ENCODE measurements at regions not wholly inside any gene's neighbourhood (a gene's known extent, or its start where the extent isn't known, plus 50 kb on each side); places are given as distances from the start of the nearest gene placed in this dataset. TPM values are rescaled to one million over a fixed set of nuclear protein-coding genes. Genes with fewer than 3 reads are reported as not detected.

Small RNAs in the stretch of these regions (microRNA-seq; reads per million reads assigned to microRNA genes)
- not detected for gene RF00019 (ENCODE audit: insufficient read depth, insufficient read length)

Small RNAs in the stretch of these regions (small RNA-seq; reads per million reads assigned to genes)
- gene RF00019: 0 reads per million in 5 experiments
